Upper lobe of right lung (tissue), 1 donor: ENCODE measurements at regions not wholly inside any gene's neighbourhood (a gene's known extent, or its start where the extent isn't known, plus 50 kb on each side); places are given as distances from the start of the nearest gene placed in this dataset.
"Not testable (repeated sequence)": the region's sequence is repeated elsewhere in the genome, so short reads cannot be mapped to it uniquely, and the experiment has no call there.

Source experiments
- ATAC-seq: fragments of 200-7000 bp; cut with Tn5 transposase; one replicate; pipeline ENCODE4 v1.9.1; 2020; ENCODE audit warnings: mild to moderate bottlenecking, moderate library complexity
- DNase-seq: peaks from one replicate; pipeline ENCODE4 v3.0.0-alpha.2; 2020
- H3K27ac ChIP-seq: fragments of 200-600 bp; one replicate; pipeline ENCODE4 v1.8.0; 2022
- H3K27me3 ChIP-seq: fragments of 200-600 bp; one replicate; pipeline ENCODE4 v1.8.0; 2022; ENCODE audit warnings: mild to moderate bottlenecking
- H3K36me3 ChIP-seq: fragments of 200-600 bp; one replicate; pipeline ENCODE4 v1.8.0; 2022
- H3K4me1 ChIP-seq: fragments of 200-600 bp; one replicate; pipeline ENCODE4 v1.8.0; 2022
- H3K4me3 ChIP-seq: fragments of 200-600 bp; one replicate; pipeline ENCODE4 v1.8.0; 2022; ENCODE audit warnings: mild to moderate bottlenecking
- H3K9me3 ChIP-seq: fragments of 200-600 bp; one replicate; pipeline ENCODE4 v1.8.0; 2022
- CTCF ChIP-seq: fragments of 200-600 bp; IDR thresholded peaks from one replicate; pipeline ENCODE4 v1.8.0; 2022; ENCODE audit warnings: antibody characterized with exemption
- intact Hi-C: fragments of 100-400 bp; cut with DNase I; formaldehyde crosslinking; loops from one replicate; pipeline ENCODE4 v1.11.0; 2022
- donor health status: DM: no; HTN: yes; CAD: no; lungs with severe emphysema.

GRCh38 chr17:47057830-47058229, 78.8 kb upstream of the RPRML start:
- intact Hi-C loops: no loop called here

GRCh38 chr17:47057279-47057678, 78.2 kb upstream of the RPRML start:
- ATAC-seq, intact Hi-C loops, DNase-seq, H3K27me3 ChIP-seq, H3K9me3 ChIP-seq, H3K4me1 ChIP-seq, H3K27ac ChIP-seq, H3K4me3 ChIP-seq: not testable (repeated sequence)
- H3K36me3 ChIP-seq: peaks cover 28% of the 10 kb centered on the region

More at GRCh38 chr17:47057830-47058229, 78.8 kb upstream of the RPRML start:
- Histone ChIP-seq H3K36me3 (peaks cover 28% of the 10 kb centered on the region), H3K27me3 (no peaks in the 10 kb centered on the region), H3K4me3 (no peak overlapping the region), H3K4me1 (no peaks in the 10 kb centered on the region), H3K9me3 (no peaks in the 10 kb centered on the region), H3K27ac (no peak overlapping the region)
- DNase-seq: no peak
- TF ChIP-seq CTCF: no peak
- ATAC-seq: no peak

- DNase-seq, H3K4me1 ChIP-seq, ATAC-seq, H3K27me3 ChIP-seq, H3K4me3 ChIP-seq, H3K27ac ChIP-seq, H3K9me3 ChIP-seq, intact Hi-C loops: not testable (repeated sequence)
- H3K36me3 ChIP-seq: peaks cover 28% of the 10 kb centered on the region
Observed at GRCh38 chr17:47056687-47057086, 77.6 kb upstream of the RPRML start.
